Heart right ventricle (tissue), 16 donors: ENCODE measurements at regions not wholly inside any gene's neighbourhood (a gene's known extent, or its start where the extent isn't known, plus 50 kb on each side); places are given as distances from the start of the nearest gene placed in this dataset.

Experiments used
- ATAC-seq, 8 donors: fragments of 200-7000 bp; cut with Tn5 transposase; one replicate each; pipeline ENCODE4 v1.9.1; 2020; ENCODE audit warnings: mild to moderate bottlenecking in 8 of 8, moderate library complexity in 8 of 8, moderate number of reproducible peaks in 1 of 8
- DNase-seq, 2 donors: peaks; one replicate each; pipeline ENCODE4 v3.0.0-alpha.2; 2020
- H3K27ac ChIP-seq, 10 donors: fragments of 200-600 bp; sonication (generic) in 2 of 10; one replicate each; pipeline versions ENCODE4 v1.5.0 to v1.8.0; 2020 to 2022; ENCODE audit warnings: mild to moderate bottlenecking in 3 of 10
- H3K27me3 ChIP-seq, 7 donors: fragments of 200-600 bp; one replicate each; pipeline ENCODE4 v1.8.0; 2021 to 2022; ENCODE audit warnings: mild to moderate bottlenecking in 2 of 7
- H3K36me3 ChIP-seq, 9 donors: fragments of 200-600 bp; sonication (generic) in 1 of 9; one replicate each; pipeline versions ENCODE4 v1.5.0 to v1.8.0; 2020 to 2022; ENCODE audit warnings: mild to moderate bottlenecking in 2 of 9
- H3K4me1 ChIP-seq, 9 donors: fragments of 200-600 bp; sonication (generic) in 1 of 9; one replicate each; pipeline versions ENCODE4 v1.5.0 to v1.8.0; 2020 to 2022; ENCODE audit warnings: mild to moderate bottlenecking in 4 of 9
- H3K4me3 ChIP-seq, 10 donors: fragments of 200-600 bp; sonication (generic) in 2 of 10; one replicate each; pipeline versions ENCODE4 v1.5.0 to v1.8.0; 2020 to 2022; ENCODE audit warnings: mild to moderate bottlenecking in 7 of 10, moderate library complexity in 2 of 10
- H3K9me3 ChIP-seq, 11 donors: fragments of 200-600 bp in 10 of 11; sonication (generic) in 2 of 11; one replicate each; pipeline versions ENCODE4 v1.5.0 to v1.8.0; 2013 to 2022; ENCODE audit warnings: mild to moderate bottlenecking in 2 of 11, control low read depth in 1 of 11, moderate library complexity in 1 of 11
- CTCF ChIP-seq, 9 donors: fragments of 200-600 bp; sonication (generic) in 2 of 9; IDR thresholded peaks; one replicate each; pipeline versions ENCODE4 v1.5.0 to v1.8.0; 2021 to 2022; ENCODE audit warnings: antibody characterized with exemption in 9 of 9, mild to moderate bottlenecking in 5 of 9, moderate library complexity in 1 of 9
- WGBS, 2 donors: extraction: QIAGEN DNeasy Blood & Tissue Kit; methylation state at CpG; one replicate each; pipeline ENCODE4 v1.1.7; 2013; ENCODE audit warnings: inconsistent platforms in 1 of 2; 5-methylcytosine and 5-hydroxymethylcytosine counted together
- intact Hi-C, 10 donors: fragments of 100-400 bp; cut with DNase I; formaldehyde crosslinking; loops; one replicate each; pipeline versions ENCODE4 v1.11.1 to v1.14.2; 2022
- donor health status: Arrhythmogenic right ventricular cardiomyopathy.
- donor health status: ischemic (EF 13 %, LVEDD 7.1; RV severe dilation, severe dysfunction).
- donor health status: healthy with polysubstance abuse.
- donor health status: DM: no; HTN: yes; CAD: no.
- donor health status: DM: no; HTN: no; CAD: no.
- donor health status: ischemic (EF 25% LVEDD 6.9; RV normal size, moderate dysfunction).
- donor health status: ischemic (EF 25% LVEDD 5.7; RV mildly dilated, moderate dysfunction).
- donor health status: healthy.
- donor health status: DM: yes; HTN: yes; CAD: no.
- donor health status: Ischemic cardiomyopathy.
- donor health status: ischemic (EF 35%, LVEDD 5.7; RV mildly dilated, moderate dysfunction).
- donor health status: nonischemic (EF 11% LVEDD 7.7; RV severe dilation, severe dysfunction).
- donor health status: DM: yes; HTN: yes; CAD: no.
- donor health status: PGD.
- donor health status: ischemic (EF 29% LVEDD 5.4; RV normal size, mild dysfunction).
- donor health status: nonischemic (EF 23%, LVEDD 6.1; RV moderate dilation, normal function).

GRCh38 chr15:95394186-95395067, 936.1 kb upstream of the NR2F2 start:
- H3K27ac ChIP-seq, result peak overlapping the region in 4 of 10 donors; percentile 17 to 66 (median 31)
- 42 to 47% methylated on average over 8 of the region's 8 CpGs for WGBS, 2 donors

DNA sequence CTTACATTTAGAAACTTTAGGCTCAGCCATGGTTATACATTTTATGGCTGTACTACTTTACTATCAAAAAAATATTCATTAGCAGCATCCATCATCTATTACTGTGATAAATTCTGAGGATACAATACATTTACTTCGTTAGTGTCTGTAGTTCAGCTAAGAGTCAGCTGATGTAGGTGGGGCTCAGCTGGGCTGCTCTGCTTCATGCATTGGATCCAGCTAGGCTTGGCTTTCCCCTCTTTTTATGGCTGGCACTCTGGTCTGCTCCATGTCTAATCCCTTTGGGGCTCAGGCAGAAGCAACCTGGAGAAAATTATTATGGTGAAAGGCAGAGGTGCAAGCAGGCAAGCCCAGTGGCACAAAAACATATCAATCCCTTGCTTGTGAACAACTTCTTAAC, 930.1 kb upstream of the NR2F2 start:
- ATAC-seq, result no peak
- H3K27me3 ChIP-seq, result no peaks in the 10 kb centered on the region
- H3K27ac ChIP-seq, result no peak overlapping the region
- TF ChIP-seq CTCF (IDR thresholded peaks at IDR 0.05), result no peak
- 70% methylated on average over 1 of the region's 1 CpG for WGBS, 2 donors
- DNase-seq, result no peak
- H3K9me3 ChIP-seq, result no peaks in the 10 kb centered on the region
- peaks cover 0 to 5% (median 0%) of the 10 kb centered on the region in 9 donors for H3K4me1 ChIP-seq
- no peaks in the 10 kb centered on the region for H3K36me3 ChIP-seq
- no peak overlapping the region for H3K4me3 ChIP-seq
- intact Hi-C loops, result no loop called here

More at GRCh38 chr15:95394186-95395067, 936.1 kb upstream of the NR2F2 start:
- intact Hi-C loops, result no loop called here
- Histone ChIP-seq H3K36me3 (no peaks in the 10 kb centered on the region), H3K4me3 (no peak overlapping the region), H3K9me3 (peaks cover 0 to 21% (median 0%) of the 10 kb centered on the region in 11 donors), H3K4me1 (no peaks in the 10 kb centered on the region), H3K27me3 (no peaks in the 10 kb centered on the region)
- no peak for DNase-seq
- ATAC-seq, result no peak
- TF ChIP-seq CTCF (IDR thresholded peaks at IDR 0.05), result no peak

DNA sequence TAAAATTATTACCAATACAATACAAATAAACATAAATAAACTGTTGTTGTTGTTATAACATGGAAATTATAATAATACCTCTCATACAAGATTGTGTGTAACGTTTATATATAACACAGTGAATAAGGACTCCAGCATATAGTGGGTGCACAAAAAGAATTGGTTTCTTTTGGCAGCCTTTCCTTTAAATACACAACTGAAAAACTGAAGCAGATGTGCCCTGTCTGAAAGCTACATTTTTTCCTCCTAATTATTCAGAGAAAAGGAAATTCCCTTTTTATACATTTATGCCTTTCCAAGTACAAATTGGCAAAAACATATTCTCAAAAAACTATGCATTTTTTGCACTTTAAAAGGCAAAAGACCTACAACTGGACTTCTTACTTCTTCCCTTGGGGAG, 928.9 kb upstream of the NR2F2 start:
- no peak for ATAC-seq
- WGBS, 2 donors, result 69 to 73% methylated on average over 1 of the region's 1 CpG
- Histone ChIP-seq H3K9me3 (no peaks in the 10 kb centered on the region), H3K36me3 (no peaks in the 10 kb centered on the region), H3K27me3 (no peaks in the 10 kb centered on the region), H3K27ac (no peak overlapping the region), H3K4me3 (no peak overlapping the region), H3K4me1 (peaks cover 0 to 5% (median 0%) of the 10 kb centered on the region in 9 donors)
- intact Hi-C loops, result no loop called here
- TF ChIP-seq CTCF (IDR thresholded peaks at IDR 0.05), result no peak
- DNase-seq, result no peak

DNA sequence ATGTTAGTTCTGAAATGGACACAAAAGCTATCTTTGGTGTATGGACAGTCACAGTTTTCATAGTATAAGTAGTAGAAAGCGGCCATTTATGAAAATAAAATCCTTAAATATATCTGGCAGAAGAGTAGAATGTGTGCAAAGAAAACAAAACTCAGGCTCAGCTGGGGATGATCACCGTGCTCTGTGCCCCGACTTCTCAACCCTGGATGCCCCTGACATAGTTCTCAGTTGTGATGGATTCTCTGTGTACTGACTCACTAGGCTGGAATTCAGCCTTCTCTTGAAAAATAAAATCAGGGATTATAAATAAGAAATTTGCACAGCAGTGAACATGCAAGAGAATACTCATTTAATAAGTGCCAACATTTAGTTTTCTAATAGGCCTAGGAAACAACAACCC, 925.1 kb upstream of the NR2F2 start:
- no peak overlapping the region for H3K4me3 ChIP-seq
- TF ChIP-seq CTCF (IDR thresholded peaks at IDR 0.05), result no peak
- H3K36me3 ChIP-seq, result no peaks in the 10 kb centered on the region
- intact Hi-C loops, result no loop called here
- H3K4me1 ChIP-seq, result peaks cover 0 to 7% (median 0%) of the 10 kb centered on the region in 9 donors
- DNase-seq (no peak), ATAC-seq (no peak)
- H3K27ac ChIP-seq, result no peak overlapping the region
- 77 to 87% methylated on average over 3 of the region's 3 CpGs for WGBS, 2 donors
- H3K9me3 ChIP-seq, result no peaks in the 10 kb centered on the region
- no peaks in the 10 kb centered on the region for H3K27me3 ChIP-seq
